Activated T-helper 1 cell treated with anti-CD3 and anti-CD28 coated beads, Interleukin-12 subunit alpha, Interleukin-12 subunit beta, Interleukin-2, Interleukin-4 antibody, amounts not matched to agents 30 ng/mL and 10 ng/mL and 1 ng/mL, durations not matched to agents 14 hours and 24 hours and 36 hours (primary cell): ENCODE measurements at regions not wholly inside any gene's neighbourhood (a gene's known extent, or its start where the extent isn't known, plus 50 kb on each side); places are given as distances from the start of the nearest gene placed in this dataset.
"Not testable (repeated sequence)": the region's sequence is repeated elsewhere in the genome, so short reads cannot be mapped to it uniquely, and the experiment has no call there.

Experiments used
- DNase-seq: peaks from one replicate; pipeline ENCODE4 v3.0.0; 2021; ENCODE audit warnings: low spot score
- H3K27ac Mint-ChIP-seq: one replicate; pipeline ENCODE4 v1.8.0; 2021; ENCODE audit warnings: mild to moderate bottlenecking, mixed read lengths
- H3K27me3 Mint-ChIP-seq: one replicate; pipeline ENCODE4 v1.8.0; 2022; ENCODE audit warnings: mild to moderate bottlenecking, moderate library complexity, mixed read lengths; ENCODE audit not compliant: insufficient read depth
- H3K36me3 Mint-ChIP-seq: one replicate; pipeline ENCODE4 v1.8.0; 2021; ENCODE audit warnings: low read depth, mixed read lengths
- H3K4me1 Mint-ChIP-seq: one replicate; pipeline ENCODE4 v1.8.0; 2021; ENCODE audit warnings: low read depth, mixed read lengths
- H3K4me3 Mint-ChIP-seq: one replicate; pipeline ENCODE4 v1.8.0; 2021; ENCODE audit warnings: mild to moderate bottlenecking, moderate library complexity, mixed read lengths
- H3K9me3 Mint-ChIP-seq: one replicate; pipeline ENCODE4 v1.8.0; 2021; ENCODE audit warnings: mixed read lengths
- intact Hi-C: fragments of 100-400 bp; cut with micrococcal nuclease; formaldehyde crosslinking; loops from one replicate; pipeline ENCODE4 v1.15.1; 2024

GRCh38 chr1:66424530-66424929, 109.4 kb upstream of the SGIP1 start:
- intact Hi-C loops, DNase-seq, H3K27me3 Mint-ChIP-seq, H3K36me3 Mint-ChIP-seq, H3K27ac Mint-ChIP-seq, H3K4me1 Mint-ChIP-seq, H3K4me3 Mint-ChIP-seq: not testable (repeated sequence)
- peaks cover 33% of the 10 kb centered on the region for H3K9me3 Mint-ChIP-seq

- Mint-ChIP-seq H3K4me1 (no peaks in the 10 kb centered on the region), H3K36me3 (peaks cover 11% of the 10 kb centered on the region), H3K4me3 (no peak overlapping the region), H3K9me3 (peaks cover 41% of the 10 kb centered on the region), H3K27me3 (peaks cover 1% of the 10 kb centered on the region), H3K27ac (no peak overlapping the region)
- intact Hi-C loops, result no loop called here
- no peak for DNase-seq
These were observed 107.6 kb upstream of the SGIP1 start for GRCh38 chr1:66426239-66426853.

- peaks cover 56% of the 10 kb centered on the region for H3K9me3 Mint-ChIP-seq
- H3K27me3 Mint-ChIP-seq, DNase-seq, H3K27ac Mint-ChIP-seq, intact Hi-C loops, H3K4me1 Mint-ChIP-seq, H3K4me3 Mint-ChIP-seq: not testable (repeated sequence)
- H3K36me3 Mint-ChIP-seq, result peaks cover 15% of the 10 kb centered on the region
These were observed 103.1 kb upstream of the SGIP1 start for GRCh38 chr1:66430815-66431214.

GRCh38 chr1:66431999-66432398, 102.0 kb upstream of the SGIP1 start:
- H3K27me3 Mint-ChIP-seq, result peaks cover 1% of the 10 kb centered on the region
- peaks cover 17% of the 10 kb centered on the region for H3K4me1 Mint-ChIP-seq
- H3K4me3 Mint-ChIP-seq, result no peak overlapping the region
- H3K9me3 Mint-ChIP-seq, result peaks cover 56% of the 10 kb centered on the region
- intact Hi-C loops, result no loop called here
- no peak for DNase-seq
- H3K27ac Mint-ChIP-seq, result no peak overlapping the region
- peaks cover 18% of the 10 kb centered on the region for H3K36me3 Mint-ChIP-seq

GRCh38 chr1:66433611-66434010, 100.3 kb upstream of the SGIP1 start:
- H3K4me1 Mint-ChIP-seq, result peaks cover 29% of the 10 kb centered on the region
- peaks cover 1% of the 10 kb centered on the region for H3K27me3 Mint-ChIP-seq
- H3K9me3 Mint-ChIP-seq, result peaks cover 45% of the 10 kb centered on the region
- no peak for DNase-seq
- H3K4me3 Mint-ChIP-seq, result no peak overlapping the region
- no peak overlapping the region for H3K27ac Mint-ChIP-seq
- intact Hi-C loops, result no loop called here
- H3K36me3 Mint-ChIP-seq, result peaks cover 19% of the 10 kb centered on the region

GRCh38 chr1:66434096-66434495, 99.9 kb upstream of the SGIP1 start:
- DNase-seq, result no peak
- intact Hi-C loops, result no loop called here
- Mint-ChIP-seq H3K9me3 (peaks cover 40% of the 10 kb centered on the region), H3K27me3 (peaks cover 1% of the 10 kb centered on the region), H3K4me3 (no peak overlapping the region), H3K36me3 (peaks cover 17% of the 10 kb centered on the region), H3K4me1 (peaks cover 34% of the 10 kb centered on the region), H3K27ac (no peak overlapping the region)

- H3K27me3 Mint-ChIP-seq, result peaks cover 1% of the 10 kb centered on the region
These were observed 98.4 kb upstream of the SGIP1 start for GRCh38 chr1:66435541-66435940.

GRCh38 chr1:66436378-66437135, 97.4 kb upstream of the SGIP1 start:
- no peak overlapping the region for H3K4me3 Mint-ChIP-seq
- peaks cover 7% of the 10 kb centered on the region for H3K36me3 Mint-ChIP-seq
- H3K27me3 Mint-ChIP-seq, result no peaks in the 10 kb centered on the region
- peaks cover 45% of the 10 kb centered on the region for H3K4me1 Mint-ChIP-seq
- H3K9me3 Mint-ChIP-seq, result peaks cover 16% of the 10 kb centered on the region
- DNase-seq, result peak; percentile 34
- peak overlapping the region; percentile 2 for H3K27ac Mint-ChIP-seq
- intact Hi-C loops, result loop anchor here (1.0 to 5.0 kb wide), 13 partner anchors 9 to 736 kb away; no protein-coding TSS in a partner anchor

More at GRCh38 chr1:66435541-66435940, 98.4 kb upstream of the SGIP1 start:
- intact Hi-C loops, result loop anchor here (5.0 kb wide), 1 partner anchor 737 kb away; no protein-coding TSS in a partner anchor
- peaks cover 14% of the 10 kb centered on the region for H3K36me3 Mint-ChIP-seq
- DNase-seq, result no peak
- peaks cover 45% of the 10 kb centered on the region for H3K4me1 Mint-ChIP-seq
- no peak overlapping the region for H3K27ac Mint-ChIP-seq
- no peak overlapping the region for H3K4me3 Mint-ChIP-seq
- H3K9me3 Mint-ChIP-seq, result peaks cover 26% of the 10 kb centered on the region

GRCh38 chr1:66437136-66437401, 96.9 kb upstream of the SGIP1 start:
- Mint-ChIP-seq H3K4me3 (no peak overlapping the region), H3K4me1 (peaks cover 45% of the 10 kb centered on the region)
- intact Hi-C loops, result loop anchor here (5.0 kb wide), 1 partner anchor 735 kb away; no protein-coding TSS in a partner anchor

GRCh38 chr1:66438062-66438461, 95.9 kb upstream of the SGIP1 start:
- H3K27ac Mint-ChIP-seq, result peak overlapping the region; percentile 69
- H3K4me3 Mint-ChIP-seq, result no peak overlapping the region
- no peaks in the 10 kb centered on the region for H3K27me3 Mint-ChIP-seq
- H3K9me3 Mint-ChIP-seq, result peaks cover 4% of the 10 kb centered on the region
- H3K4me1 Mint-ChIP-seq, result peaks cover 45% of the 10 kb centered on the region
- intact Hi-C loops, result loop anchor here (5.0 kb wide), 1 partner anchor 734 kb away; no protein-coding TSS in a partner anchor
- DNase-seq, result no peak
- H3K36me3 Mint-ChIP-seq, result peaks cover 5% of the 10 kb centered on the region

More at GRCh38 chr1:66437136-66437401, 96.9 kb upstream of the SGIP1 start:
- Mint-ChIP-seq H3K36me3 (peaks cover 5% of the 10 kb centered on the region), H3K9me3 (peaks cover 13% of the 10 kb centered on the region), H3K27me3 (no peaks in the 10 kb centered on the region), H3K27ac (no peak overlapping the region)
- no peak for DNase-seq

- Mint-ChIP-seq H3K27me3 (no peaks in the 10 kb centered on the region), H3K36me3 (peaks cover 5% of the 10 kb centered on the region), H3K27ac (peak overlapping the region; percentile 69), H3K4me3 (peak overlapping the region; percentile 8), H3K9me3 (peaks cover 4% of the 10 kb centered on the region), H3K4me1 (peaks cover 47% of the 10 kb centered on the region)
- intact Hi-C loops, result loop anchor here (5.0 kb wide), 1 partner anchor 734 kb away; no protein-coding TSS in a partner anchor
- no peak for DNase-seq
These were observed 95.5 kb upstream of the SGIP1 start for GRCh38 chr1:66438501-66438900.

- no peak for DNase-seq
- no peaks in the 10 kb centered on the region for H3K9me3 Mint-ChIP-seq
- peak overlapping the region; percentile 8 for H3K4me3 Mint-ChIP-seq
- H3K27me3 Mint-ChIP-seq, result no peaks in the 10 kb centered on the region
- H3K27ac Mint-ChIP-seq, result peak overlapping the region; percentile 69
- intact Hi-C loops, result loop anchor here (5.0 kb wide), 1 partner anchor 733 kb away; no protein-coding TSS in a partner anchor
- H3K36me3 Mint-ChIP-seq, result peaks cover 5% of the 10 kb centered on the region
- peaks cover 48% of the 10 kb centered on the region for H3K4me1 Mint-ChIP-seq
These were observed 94.8 kb upstream of the SGIP1 start for GRCh38 chr1:66439031-66439740.

GRCh38 chr1:66443793-66444192, 90.2 kb upstream of the SGIP1 start:
- peaks cover 46% of the 10 kb centered on the region for H3K4me1 Mint-ChIP-seq
- H3K27ac Mint-ChIP-seq, result no peak overlapping the region
- no peaks in the 10 kb centered on the region for H3K27me3 Mint-ChIP-seq
- intact Hi-C loops, result loop anchor here (10.0 kb wide), 3 partner anchors 1049 to 1241 kb away; partner anchors contain the start of gene GADD45A
- no peak overlapping the region for H3K4me3 Mint-ChIP-seq
- no peak for DNase-seq
- no peaks in the 10 kb centered on the region for H3K36me3 Mint-ChIP-seq
- H3K9me3 Mint-ChIP-seq, result no peaks in the 10 kb centered on the region
